GM12878 (cell line): ENCODE measurements at regions not wholly inside any gene's neighbourhood (a gene's known extent, or its start where the extent isn't known, plus 50 kb on each side); places are given as distances from the start of the nearest gene placed in this dataset.

Experiments
- ATAC-seq: fragments of 200-7000 bp; cut with Tn5 transposase; 3 replicates; pipeline ENCODE4 v1.9.1; 2020; ENCODE audit warnings: mild to moderate bottlenecking, moderate library complexity
- BruUV-seq: library from RNA; stranded (reverse); fragments of 400-500 nt; replicated peaks from 2 replicates; lab custom pipeline; 2021; lab: Mats Ljungman, UMichigan
- CTCF ChIA-PET: fragments of 300-600 bp; sonication (Branson Sonifier 250); formaldehyde crosslinking; extraction: SDS; loops from one replicate; lab custom pipeline; 2021; ENCODE audit warnings: inconsistent platforms; lab: Yijun Ruan, JAX
- POLR2A ChIA-PET: fragments of 350-600 bp; formaldehyde crosslinking; extraction: SDS; loops from one replicate; lab custom pipeline; 2021; ENCODE audit warnings: inconsistent platforms; lab: Charles Lee
- RAD21 ChIA-PET: fragments of 300-600 bp; sonication (Branson Sonifier 250); formaldehyde crosslinking; loops from one replicate; lab custom pipeline; 2023; ENCODE audit warnings: antibody characterized with exemption; ENCODE audit not compliant: unreplicated experiment; lab: Charles Lee
- SMC1A ChIA-PET: fragments of 300-600 bp; sonication (Branson Sonifier 250); formaldehyde crosslinking; loops from one replicate; lab custom pipeline; 2023; ENCODE audit not compliant: unreplicated experiment, uncharacterized antibody; lab: Charles Lee
- DNase-seq: peaks from one replicate; pipeline ENCODE4 v3.0.0-alpha.2; 2011; ENCODE audit warnings: low read depth, low spot score
- FAIRE-seq: peaks from 3 replicates; lab custom pipeline; 2011; peaks lifted over from hg19 to GRCh38; lab: Jason Lieb, UNC
- H2AFZ ChIP-seq: 2 replicates; pipeline ENCODE4 v1.6.0; 2011; ENCODE audit warnings: low read depth, low read length, control low read depth; ENCODE audit not compliant: control insufficient read depth
- H3K27ac ChIP-seq: 2 replicates; pipeline ENCODE4 v1.5.1; 2011; ENCODE audit warnings: control low read depth; ENCODE audit not compliant: control insufficient read depth, insufficient read depth
- H3K27me3 ChIP-seq, 2 experiments: replicated peaks in 1 of 2; 2 replicates each; pipeline versions ENCODE4 v1.6.0 to v1.6.1; 2011; ENCODE audit warnings: low read length in 1 of 2; ENCODE audit not compliant: control insufficient read depth in 2 of 2, insufficient read depth in 2 of 2
- H3K36me3 ChIP-seq, 2 experiments: 2 replicates each; pipeline ENCODE4 v1.5.1; 2011; ENCODE audit warnings: low read length in 1 of 2; ENCODE audit not compliant: control insufficient read depth in 2 of 2, insufficient read depth in 2 of 2
- H3K4me1 ChIP-seq: 2 replicates; pipeline ENCODE4 v1.6.1; 2011; ENCODE audit warnings: mild to moderate bottlenecking, low read length, moderate library complexity, mixed read lengths; ENCODE audit not compliant: control insufficient read depth, insufficient read depth
- H3K4me2 ChIP-seq: 2 replicates; pipeline ENCODE4 v1.6.0; 2011; ENCODE audit warnings: control low read depth; ENCODE audit not compliant: control insufficient read depth, insufficient read depth
- H3K4me3 ChIP-seq: fragments of 200-600 bp; sonication (generic); 2 replicates; pipeline ENCODE4 v1.5.1; 2016
- H3K79me2 ChIP-seq: 2 replicates; pipeline ENCODE4 v1.6.0; 2011; ENCODE audit warnings: low read length; ENCODE audit not compliant: control insufficient read depth, insufficient read depth
- H3K9ac ChIP-seq: 2 replicates; pipeline ENCODE4 v1.8.0; 2011; ENCODE audit warnings: low read length, control low read depth, mixed read lengths; ENCODE audit not compliant: control insufficient read depth, insufficient read depth
- H3K9me3 ChIP-seq: replicated peaks from 3 replicates; pipeline ENCODE4 v1.5.1; 2011; ENCODE audit warnings: mild to moderate bottlenecking, low read length; ENCODE audit not compliant: control insufficient read depth, insufficient read depth
- H4K20me1 ChIP-seq: 2 replicates; pipeline ENCODE4 v1.6.0; 2011; ENCODE audit not compliant: control insufficient read depth, insufficient read depth
- BHLHE40 ChIP-seq, 2 experiments: fragments of 450-650 bp in 1 of 2; IDR thresholded peaks; 2 replicates each; pipeline ENCODE4 v1.6.1; 2011 to 2017; ENCODE audit warnings: low read depth in 2 of 2, borderline replicate concordance in 1 of 2, improper control_type of control experiment in 1 of 2, low read length in 1 of 2, mild to moderate bottlenecking in 1 of 2
- EED ChIP-seq: sonication (generic); IDR thresholded peaks from 2 replicates; pipeline ENCODE4 v1.6.1; 2016; ENCODE audit warnings: antibody characterized with exemption, low read depth
- FOXK2 ChIP-seq: fragments of 450-650 bp; IDR thresholded peaks from 2 replicates; pipeline ENCODE4 v1.6.1; 2017; ENCODE audit warnings: mild to moderate bottlenecking, moderate library complexity
- HCFC1 ChIP-seq: fragments of 150-350 bp; IDR thresholded peaks from 2 replicates; pipeline ENCODE4 v1.6.1; 2014; ENCODE audit warnings: low read length
- KAT2A ChIP-seq: conservative IDR thresholded peaks from 2 replicates; pipeline ENCODE4 v1.6.1; 2011; ENCODE audit warnings: low read depth, low read length; ENCODE audit not compliant: control insufficient read depth
- MLLT1 ChIP-seq: fragments of 450-650 bp; IDR thresholded peaks from 2 replicates; pipeline ENCODE4 v1.6.1; 2016; ENCODE audit warnings: mild to moderate bottlenecking
- NBN ChIP-seq: fragments of 450-650 bp; IDR thresholded peaks from 2 replicates; pipeline ENCODE4 v1.6.1; 2016
- NFYB ChIP-seq: IDR thresholded peaks from 2 replicates; pipeline ENCODE4 v1.6.1; 2011; ENCODE audit warnings: low read depth, mild to moderate bottlenecking, low read length, improper control_type of control experiment, moderate library complexity; ENCODE audit not compliant: insufficient read depth
- POU2F2 ChIP-seq: IDR thresholded peaks from 3 replicates; pipeline ENCODE4 v1.6.1; 2011; ENCODE audit warnings: low read depth, mild to moderate bottlenecking, low read length, borderline replicate concordance
- TCF12 ChIP-seq: IDR thresholded peaks from 2 replicates; pipeline ENCODE4 v1.6.1; 2011; ENCODE audit warnings: low read depth, mild to moderate bottlenecking, low read length
- ZNF207 ChIP-seq: fragments of 450-650 bp; IDR thresholded peaks from 2 replicates; pipeline ENCODE4 v1.6.1; 2014; ENCODE audit warnings: antibody characterized with exemption, mild to moderate bottlenecking, borderline replicate concordance
- WGBS: methylation state at CpG from one replicate; pipeline ENCODE4 v1.1.6; 2016; ENCODE audit warnings: low lambda C conversion rate; ENCODE audit not compliant: insufficient replicate concordance, insufficient coverage; ENCODE audit errors: missing lambda C conversion rate; 5-methylcytosine and 5-hydroxymethylcytosine counted together
- in situ Hi-C: fragments of 300-500 bp; cut with MboI; formaldehyde crosslinking; loops from 9 replicates; pipeline ENCODE4 v1.14.3; 2018; ENCODE audit warnings: mixed read lengths
- intact Hi-C: fragments of 100-400 bp; cut with micrococcal nuclease; formaldehyde crosslinking; loops from one replicate; pipeline ENCODE4 v1.14.2; 2022; ENCODE audit not compliant: unreplicated experiment
- TF ChIP-seq, protein P1 (sequence below): IDR thresholded peaks from 2 replicates; pipeline ENCODE4 v1.6.1; 2011; ENCODE audit warnings: low read depth, low read length, improper control_type of control experiment, borderline replicate concordance

DNA sequence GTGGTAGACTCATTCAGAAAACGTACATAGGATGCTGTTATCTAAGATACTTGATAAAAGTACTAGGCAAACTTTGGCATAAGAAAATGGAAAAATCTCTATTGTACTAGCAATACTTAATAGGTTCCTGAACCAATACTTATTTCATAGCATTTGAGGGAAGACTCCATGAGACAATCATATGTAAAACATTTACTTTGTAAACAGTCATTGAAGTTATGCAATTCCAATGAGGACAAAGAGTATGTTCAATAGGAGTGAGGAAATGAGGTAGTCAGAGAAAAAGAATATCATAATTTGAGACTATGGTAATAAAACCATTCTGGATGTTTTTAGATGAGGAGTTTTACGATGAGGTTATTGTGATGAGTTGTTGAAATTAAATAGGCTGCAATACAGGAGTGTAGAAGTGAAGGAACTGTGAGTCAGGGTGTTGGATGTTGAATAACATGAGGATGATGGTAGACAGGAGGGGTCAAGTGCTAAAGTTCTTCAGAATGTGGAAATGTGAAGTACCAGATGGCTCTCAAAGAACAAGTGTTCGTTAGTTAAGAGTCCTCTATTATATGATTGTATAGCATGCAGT, 397.9 kb downstream of the PPP3CA start:
- ChIA-PET SMC1A (no interaction called here), CTCF (no interaction called here), RAD21 (no interaction called here), POLR2A (no interaction called here)
- H3K4me1 ChIP-seq: no peaks in the 10 kb centered on the region
- no peak overlapping the region for H2AFZ ChIP-seq
- H3K9me3 ChIP-seq: no peaks in the 10 kb centered on the region
- H3K4me3 ChIP-seq: no peak overlapping the region
- FAIRE-seq (no peak), DNase-seq (no peak), ATAC-seq (no peak)
- no peaks in the 10 kb centered on the region for H3K79me2 ChIP-seq
- BruUV-seq: no TSS peak
- TF ChIP-seq NFYB (no peak), HCFC1 (no peak), TCF12 (no peak), BHLHE40 (IDR thresholded peaks at IDR 0.05; ENCODE audit: borderline replicate concordance in 1 of 2, low read depth in 2 of 2, low read length in 1 of 2) (no peak), FOXK2 (no peak), POU2F2 (no peak), NBN (no peak), KAT2A (no peak), EED (no peak), ZNF207 (no peak), MLLT1 (no peak)
- TF ChIP-seq, protein P1, sequence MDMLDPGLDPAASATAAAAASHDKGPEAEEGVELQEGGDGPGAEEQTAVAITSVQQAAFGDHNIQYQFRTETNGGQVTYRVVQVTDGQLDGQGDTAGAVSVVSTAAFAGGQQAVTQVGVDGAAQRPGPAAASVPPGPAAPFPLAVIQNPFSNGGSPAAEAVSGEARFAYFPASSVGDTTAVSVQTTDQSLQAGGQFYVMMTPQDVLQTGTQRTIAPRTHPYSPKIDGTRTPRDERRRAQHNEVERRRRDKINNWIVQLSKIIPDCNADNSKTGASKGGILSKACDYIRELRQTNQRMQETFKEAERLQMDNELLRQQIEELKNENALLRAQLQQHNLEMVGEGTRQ: no peak
- intact Hi-C loops: no loop called here
- H3K4me2 ChIP-seq: no peak overlapping the region
- no peaks in the 10 kb centered on the region for H3K27me3 ChIP-seq
- no peak overlapping the region for H3K27ac ChIP-seq
- no peaks in the 10 kb centered on the region for H3K36me3 ChIP-seq
- in situ Hi-C loops: no loop called here
- H4K20me1 ChIP-seq: no peaks in the 10 kb centered on the region
- H3K9ac ChIP-seq: no peak overlapping the region
- 12% methylated on average over 3 of the region's 3 CpGs for whole genome bisulfite sequencing
